T-helper 1 cell treated with Interleukin-12 subunit alpha and Interleukin-12 subunit beta and Interleukin-4 antibody, amounts not matched to agents 30 μg/mL and 1 μg/mL, for 36 hours (primary cell): ENCODE measurements at regions not wholly inside any gene's neighbourhood (a gene's known extent, or its start where the extent isn't known, plus 50 kb on each side); places are given as distances from the start of the nearest gene placed in this dataset.
"Not testable (repeated sequence)": the region's sequence is repeated elsewhere in the genome, so short reads cannot be mapped to it uniquely, and the experiment has no call there.

ENCODE experiments used
- H3K27ac Mint-ChIP-seq: one replicate; pipeline ENCODE4 v1.8.0; 2021; ENCODE audit warnings: mild to moderate bottlenecking, mixed read lengths
- H3K27me3 Mint-ChIP-seq: one replicate; pipeline ENCODE4 v1.8.0; 2021; ENCODE audit warnings: low read depth, mixed read lengths
- H3K36me3 Mint-ChIP-seq: one replicate; pipeline ENCODE4 v1.8.0; 2021; ENCODE audit warnings: low read depth, mixed read lengths
- H3K4me1 Mint-ChIP-seq: one replicate; pipeline ENCODE4 v1.8.0; 2021; ENCODE audit warnings: low read depth, mixed read lengths
- H3K4me3 Mint-ChIP-seq: one replicate; pipeline ENCODE4 v1.8.0; 2021; ENCODE audit warnings: mild to moderate bottlenecking, moderate library complexity, mixed read lengths
- H3K9me3 Mint-ChIP-seq: one replicate; pipeline ENCODE4 v1.8.0; 2021; ENCODE audit warnings: mixed read lengths

DNA sequence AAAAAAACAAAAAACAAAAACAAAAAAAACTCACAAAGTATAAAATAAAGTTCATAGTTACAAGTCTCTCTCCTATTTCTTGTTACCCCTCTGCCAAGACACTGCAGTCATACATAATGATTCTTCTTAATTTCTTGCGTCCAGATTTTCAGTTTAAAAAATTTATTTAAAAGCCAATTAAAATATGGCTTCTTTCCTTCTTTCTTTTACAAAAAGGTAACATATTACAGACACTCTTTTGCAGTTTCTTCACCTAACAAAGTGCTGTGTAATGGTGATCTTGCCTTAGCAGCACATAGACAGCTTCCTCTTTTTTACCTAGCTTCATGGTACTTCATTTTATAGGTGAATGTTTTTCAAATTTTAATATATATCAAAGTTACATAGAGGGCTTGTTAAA, 136.1 kb upstream of the SGO1 start:
- no peaks in the 10 kb centered on the region for H3K36me3 Mint-ChIP-seq
- H3K27ac Mint-ChIP-seq: no peak overlapping the region
- no peak overlapping the region for H3K4me3 Mint-ChIP-seq
- no peaks in the 10 kb centered on the region for H3K9me3 Mint-ChIP-seq
- no peaks in the 10 kb centered on the region for H3K4me1 Mint-ChIP-seq
- H3K27me3 Mint-ChIP-seq: no peaks in the 10 kb centered on the region

DNA sequence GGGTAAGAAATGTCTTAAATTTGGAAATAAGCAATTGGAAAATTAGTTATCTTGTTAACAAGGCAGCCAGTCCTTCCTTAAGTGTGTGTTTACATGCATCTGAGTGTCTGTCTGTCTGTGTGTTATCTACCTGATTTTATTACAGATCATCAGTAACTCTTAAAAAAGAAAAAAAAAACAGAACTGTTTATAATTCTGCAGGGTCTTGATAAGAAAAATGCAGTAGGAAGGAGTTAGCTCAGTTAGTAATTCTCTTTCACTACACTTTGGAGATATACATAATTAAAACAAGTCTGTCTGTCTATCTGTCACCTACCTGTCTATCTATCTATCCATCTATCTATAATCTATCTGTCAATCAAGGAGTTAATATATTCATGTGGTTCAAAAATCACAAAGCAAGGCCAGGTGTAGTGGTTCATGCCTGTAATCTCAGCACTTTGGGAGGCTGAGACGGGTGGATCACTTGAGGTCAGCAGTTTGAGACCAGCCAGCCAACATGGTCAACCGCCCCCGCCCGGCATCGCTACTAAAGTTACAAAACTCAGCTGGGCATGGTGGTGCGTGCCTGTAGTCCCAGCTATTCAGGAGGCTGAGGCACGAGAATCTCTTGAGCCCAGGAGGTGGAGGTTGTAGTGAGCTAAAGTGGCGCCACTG, 135.5 kb upstream of the SGO1 start:
- Mint-ChIP-seq H3K9me3 (no peaks in the 10 kb centered on the region), H3K36me3 (no peaks in the 10 kb centered on the region), H3K4me3 (no peak overlapping the region), H3K4me1 (no peaks in the 10 kb centered on the region), H3K27ac (no peak overlapping the region), H3K27me3 (no peaks in the 10 kb centered on the region)

DNA sequence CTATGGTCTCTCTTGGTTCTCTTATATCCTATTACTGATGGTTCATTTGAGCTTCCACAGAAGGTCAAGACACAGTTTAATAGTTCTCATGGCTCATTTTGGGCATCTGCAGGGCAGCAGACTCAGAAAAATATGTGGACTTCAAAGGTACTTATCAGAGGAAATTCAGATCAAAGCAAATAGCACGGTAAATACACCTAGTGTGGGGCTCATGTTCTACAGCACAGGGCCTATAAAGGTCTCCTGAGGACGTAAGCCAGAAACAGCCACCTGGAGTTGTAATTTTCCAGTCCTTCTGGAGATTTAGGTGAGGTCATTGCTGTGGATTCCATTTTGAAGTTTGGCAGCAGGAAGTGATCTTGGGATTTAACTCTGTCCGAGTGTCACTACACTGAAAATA, 134.5 kb upstream of the SGO1 start:
- Mint-ChIP-seq H3K27ac (no peak overlapping the region), H3K4me3 (no peak overlapping the region), H3K4me1 (no peaks in the 10 kb centered on the region), H3K27me3 (no peaks in the 10 kb centered on the region), H3K36me3 (no peaks in the 10 kb centered on the region), H3K9me3 (no peaks in the 10 kb centered on the region)

DNA sequence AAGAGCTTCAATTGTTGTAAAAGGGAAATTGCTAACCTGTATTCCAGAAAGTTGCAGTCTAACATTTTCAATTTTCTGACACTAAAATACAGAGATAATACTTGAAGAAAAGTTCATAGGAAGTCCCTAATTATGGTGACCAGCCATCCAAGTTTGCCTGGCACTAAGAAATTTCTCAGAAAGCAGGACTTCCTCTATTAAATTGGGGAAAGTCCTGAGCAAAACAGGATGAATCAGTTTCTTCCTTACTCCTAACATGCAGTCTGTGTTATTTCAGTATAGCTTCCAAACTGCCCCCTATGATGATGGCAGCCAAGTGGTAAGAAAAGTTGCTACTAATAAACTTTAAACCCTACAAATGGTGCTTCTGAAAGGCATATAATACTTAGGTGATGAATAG, 133.5 kb upstream of the SGO1 start:
- Mint-ChIP-seq H3K4me1 (no peaks in the 10 kb centered on the region), H3K27ac (no peak overlapping the region), H3K4me3 (no peak overlapping the region), H3K36me3 (no peaks in the 10 kb centered on the region), H3K9me3 (no peaks in the 10 kb centered on the region), H3K27me3 (no peaks in the 10 kb centered on the region)

DNA sequence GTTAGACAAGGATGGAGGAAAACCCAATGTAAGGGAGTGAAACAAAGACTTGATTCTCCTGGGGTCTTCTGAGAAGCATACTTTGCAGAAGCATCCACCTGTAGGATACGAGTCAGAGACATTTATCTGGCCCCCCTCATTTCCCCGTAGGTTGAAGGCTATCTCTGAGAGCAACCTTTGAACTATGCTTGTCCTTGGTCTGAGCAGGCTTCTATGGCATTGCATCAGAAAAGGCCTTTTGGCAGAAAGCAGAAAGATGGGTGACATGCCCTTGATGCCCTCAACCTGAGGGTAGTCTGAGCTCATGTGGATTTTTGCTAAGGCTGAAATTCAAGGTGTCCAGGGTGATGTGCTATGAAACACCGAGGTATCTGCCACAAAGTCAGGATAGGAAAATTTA, 131.6 kb upstream of the SGO1 start:
- H3K4me3 Mint-ChIP-seq: no peak overlapping the region
- H3K9me3 Mint-ChIP-seq: no peaks in the 10 kb centered on the region
- no peaks in the 10 kb centered on the region for H3K36me3 Mint-ChIP-seq
- H3K27ac Mint-ChIP-seq: no peak overlapping the region
- H3K27me3 Mint-ChIP-seq: no peaks in the 10 kb centered on the region
- H3K4me1 Mint-ChIP-seq: no peaks in the 10 kb centered on the region

DNA sequence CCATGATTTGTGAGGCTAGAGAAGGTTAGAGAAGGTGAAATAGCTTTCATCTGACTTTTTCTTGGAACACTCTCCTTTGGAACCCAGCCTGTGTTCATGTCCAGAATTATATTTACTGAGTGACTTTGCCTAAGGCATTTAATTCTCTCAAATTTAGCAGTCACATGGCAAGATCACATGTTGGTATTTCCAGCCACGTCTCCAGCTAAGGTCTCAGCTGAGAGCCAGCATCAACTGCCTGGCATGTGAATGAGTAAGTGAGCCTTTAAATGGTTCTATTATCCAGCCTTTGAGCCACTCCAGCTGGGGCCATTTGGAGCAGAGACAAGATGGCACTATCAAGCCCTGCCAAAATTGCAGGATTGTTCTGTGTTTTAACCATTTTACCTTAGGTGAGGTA, 130.2 kb upstream of the SGO1 start:
- H3K27me3 Mint-ChIP-seq: no peaks in the 10 kb centered on the region
- no peaks in the 10 kb centered on the region for H3K36me3 Mint-ChIP-seq
- no peaks in the 10 kb centered on the region for H3K4me1 Mint-ChIP-seq
- no peaks in the 10 kb centered on the region for H3K9me3 Mint-ChIP-seq
- H3K27ac Mint-ChIP-seq: no peak overlapping the region
- no peak overlapping the region for H3K4me3 Mint-ChIP-seq

DNA sequence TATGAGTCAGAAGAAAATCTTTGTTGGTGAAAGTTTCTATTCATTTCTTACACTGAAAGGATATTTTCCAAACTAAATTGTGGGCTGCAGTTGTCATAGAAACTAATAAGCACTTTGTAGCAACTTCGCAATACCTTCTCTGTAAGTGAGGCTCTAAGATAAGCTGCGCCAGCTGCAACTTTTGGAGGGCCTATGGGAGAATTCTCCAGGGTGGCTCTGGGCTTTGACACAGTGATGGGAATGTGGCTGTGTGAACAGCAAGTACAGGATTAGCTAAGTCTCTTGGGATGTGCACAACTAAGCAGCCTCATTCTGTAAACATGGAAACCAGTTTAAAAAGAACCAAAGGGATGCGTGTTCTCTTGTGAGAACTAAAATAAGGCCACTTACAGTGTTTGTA, 124.6 kb upstream of the SGO1 start:
- no peaks in the 10 kb centered on the region for H3K27me3 Mint-ChIP-seq
- no peaks in the 10 kb centered on the region for H3K9me3 Mint-ChIP-seq
- no peaks in the 10 kb centered on the region for H3K4me1 Mint-ChIP-seq
- no peak overlapping the region for H3K4me3 Mint-ChIP-seq
- no peak overlapping the region for H3K27ac Mint-ChIP-seq
- H3K36me3 Mint-ChIP-seq: no peaks in the 10 kb centered on the region

DNA sequence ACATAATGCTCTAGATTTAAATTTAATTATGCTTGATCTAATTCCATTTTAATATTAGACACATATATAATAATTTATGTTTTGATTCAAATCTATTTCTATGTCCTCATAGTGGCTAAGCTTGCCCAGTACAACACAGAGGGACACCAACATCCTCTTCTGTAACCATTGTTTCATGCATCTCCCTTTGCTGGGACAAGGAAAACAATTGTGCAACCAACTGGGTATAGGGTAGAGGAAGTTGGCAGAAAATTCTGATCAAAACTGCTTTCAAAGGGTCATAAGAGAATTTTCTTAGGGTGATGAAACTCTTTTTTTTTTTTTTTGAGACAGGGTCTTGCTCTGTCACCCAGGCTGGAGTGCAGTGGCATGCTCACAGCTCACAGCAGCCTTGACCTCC, 121.4 kb upstream of the SGO1 start:
- H3K36me3 Mint-ChIP-seq: no peaks in the 10 kb centered on the region
- no peaks in the 10 kb centered on the region for H3K4me1 Mint-ChIP-seq
- no peaks in the 10 kb centered on the region for H3K9me3 Mint-ChIP-seq
- no peak overlapping the region for H3K4me3 Mint-ChIP-seq
- no peak overlapping the region for H3K27ac Mint-ChIP-seq
- no peaks in the 10 kb centered on the region for H3K27me3 Mint-ChIP-seq

DNA sequence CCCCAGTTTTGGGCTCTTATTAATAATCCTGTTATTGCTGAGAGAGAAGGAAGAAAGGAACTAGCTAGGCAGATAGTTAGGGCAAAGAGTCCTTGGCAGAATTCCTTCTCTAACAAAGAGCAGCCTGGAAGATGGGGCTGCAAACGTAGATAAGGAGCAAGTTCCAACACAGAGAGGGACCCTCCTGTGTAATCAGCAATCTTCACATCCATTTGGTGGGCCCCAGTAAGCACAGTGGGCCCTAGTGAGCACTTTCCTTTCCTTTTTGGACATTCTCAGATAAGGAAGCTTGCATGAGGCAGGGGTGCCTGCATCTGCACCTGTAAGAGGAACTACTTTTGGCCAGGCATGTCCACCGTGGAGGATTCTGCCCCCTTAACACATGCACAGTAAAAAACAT, 119.6 kb upstream of the SGO1 start:
- Mint-ChIP-seq H3K9me3 (no peaks in the 10 kb centered on the region), H3K27ac (no peak overlapping the region), H3K27me3 (no peaks in the 10 kb centered on the region), H3K4me3 (no peak overlapping the region), H3K4me1 (no peaks in the 10 kb centered on the region), H3K36me3 (no peaks in the 10 kb centered on the region)

DNA sequence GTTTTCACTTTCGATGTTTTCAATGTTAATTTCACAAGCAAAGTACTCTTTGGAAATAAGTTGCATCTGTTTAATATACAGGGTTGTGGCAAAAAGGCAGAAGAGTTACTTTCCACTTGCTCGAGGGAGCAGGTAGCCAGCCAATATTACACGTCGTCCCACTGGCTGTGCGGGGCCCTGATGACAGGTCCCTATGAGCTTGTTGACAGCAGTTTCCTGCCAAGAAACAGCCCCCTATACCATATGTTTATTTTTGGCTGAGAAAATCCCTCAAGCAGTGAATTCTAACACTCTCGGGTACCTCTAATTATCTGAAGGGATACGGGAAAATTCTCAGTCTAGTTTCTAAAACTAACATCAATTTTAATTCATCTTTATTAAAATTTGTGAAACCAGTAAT, 116.8 kb upstream of the SGO1 start:
- Mint-ChIP-seq H3K27ac (no peak overlapping the region), H3K4me3 (no peak overlapping the region), H3K9me3 (no peaks in the 10 kb centered on the region), H3K4me1 (no peaks in the 10 kb centered on the region), H3K36me3 (no peaks in the 10 kb centered on the region), H3K27me3 (no peaks in the 10 kb centered on the region)

DNA sequence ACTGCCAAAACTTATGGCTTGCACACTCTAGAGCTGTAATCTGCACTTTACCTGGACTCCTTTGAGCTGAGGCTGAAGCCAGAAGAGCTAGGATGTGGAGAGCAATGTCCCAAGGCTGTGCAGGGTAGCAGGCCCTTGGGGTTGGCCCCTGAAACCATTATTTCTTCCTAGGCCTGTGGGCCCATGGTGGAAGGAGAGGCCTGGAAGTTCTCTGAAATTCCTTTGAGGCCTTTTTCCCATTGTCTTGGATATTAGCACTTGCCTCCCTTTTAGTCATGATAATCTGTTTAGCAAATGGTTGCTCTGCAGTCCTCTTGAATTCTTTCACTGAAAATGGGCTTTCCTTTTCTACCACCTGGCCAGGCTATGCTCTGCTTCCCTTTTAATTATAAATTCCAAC, 102.0 kb upstream of the SGO1 start:
- Mint-ChIP-seq H3K27ac (no peak overlapping the region), H3K9me3 (peaks cover 18% of the 10 kb centered on the region), H3K4me3 (no peak overlapping the region), H3K4me1 (no peaks in the 10 kb centered on the region), H3K27me3 (no peaks in the 10 kb centered on the region), H3K36me3 (no peaks in the 10 kb centered on the region)

DNA sequence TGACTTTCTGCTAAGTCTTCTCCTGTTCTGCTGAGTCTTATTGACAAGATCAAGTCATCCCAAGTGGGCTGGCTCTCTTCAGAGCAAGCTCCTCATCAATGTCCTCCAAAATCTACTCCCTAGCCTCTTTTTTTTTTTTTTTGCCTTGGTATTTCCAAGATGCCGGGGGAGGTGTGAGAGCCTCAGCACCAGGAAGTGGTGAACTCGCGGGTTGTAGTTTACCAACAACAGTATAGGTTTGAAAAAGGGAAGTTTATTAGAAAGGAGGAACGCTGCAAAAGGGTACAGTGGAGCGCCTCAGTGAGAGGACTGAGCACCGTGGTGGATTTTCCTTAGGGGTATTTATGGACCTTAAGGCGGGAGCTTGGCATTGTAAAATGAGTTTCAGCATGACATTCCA, 94.3 kb upstream of the SGO1 start:
- Mint-ChIP-seq H3K27ac (peak overlapping the region; percentile 12), H3K4me1 (peaks cover 8% of the 10 kb centered on the region), H3K4me3 (no peak overlapping the region), H3K27me3 (peaks cover 12% of the 10 kb centered on the region), H3K9me3 (peaks cover 22% of the 10 kb centered on the region), H3K36me3 (no peaks in the 10 kb centered on the region)

DNA sequence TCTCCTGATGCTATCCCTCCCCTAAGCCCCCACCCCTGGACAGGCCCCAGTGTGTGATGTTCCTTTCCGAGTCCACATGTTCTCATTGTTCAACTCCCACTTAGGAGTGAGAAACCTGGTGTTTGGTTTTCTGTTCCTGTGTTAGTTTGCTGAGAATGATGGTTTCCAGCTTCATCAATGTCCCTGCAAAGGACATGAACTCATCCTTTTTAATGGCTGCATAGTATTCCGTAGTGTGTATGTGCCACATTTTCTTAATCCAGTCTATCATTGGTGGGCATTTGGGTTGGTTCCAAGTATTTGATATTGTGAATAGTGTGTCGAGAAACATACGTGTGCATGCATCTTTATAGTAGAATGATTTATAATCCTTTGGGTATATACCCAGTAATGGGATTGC, 80.0 kb upstream of the SGO1 start:
- not testable (repeated sequence) for H3K27ac Mint-ChIP-seq, H3K36me3 Mint-ChIP-seq, H3K27me3 Mint-ChIP-seq, H3K4me3 Mint-ChIP-seq, H3K4me1 Mint-ChIP-seq
- H3K9me3 Mint-ChIP-seq: peaks cover 18% of the 10 kb centered on the region

DNA sequence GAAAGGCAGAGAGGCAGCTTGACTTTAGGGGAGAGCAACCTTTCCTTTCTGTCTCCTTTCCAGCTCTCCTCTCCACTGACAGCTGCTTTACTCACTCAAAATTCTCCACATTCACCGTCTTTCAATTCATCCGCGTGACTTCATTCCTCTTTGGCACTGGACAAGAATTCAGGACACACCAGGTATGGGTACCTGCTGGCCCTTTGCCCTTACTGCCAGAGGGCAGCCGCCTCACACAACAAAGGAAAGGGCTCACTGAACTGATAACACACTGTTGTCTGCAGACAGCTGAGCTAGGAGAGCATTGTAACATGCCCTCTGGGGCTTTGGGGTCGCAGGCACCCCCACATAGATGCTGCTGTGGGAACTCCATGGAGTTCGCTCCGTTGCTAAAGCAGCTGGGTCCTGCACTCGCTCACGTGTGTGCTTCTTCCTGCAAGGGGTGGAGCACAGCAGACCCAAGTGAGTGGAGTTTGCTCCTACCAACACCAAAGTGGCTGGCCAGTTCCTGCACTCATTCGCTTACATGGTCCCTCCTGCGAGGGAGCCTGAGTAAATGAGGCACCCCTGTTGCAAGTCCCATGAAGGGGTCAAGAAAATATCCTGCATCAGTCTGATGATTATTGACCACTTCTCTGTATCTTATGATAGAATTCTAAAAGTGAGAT, 79.0 kb upstream of the SGO1 start:
- no peaks in the 10 kb centered on the region for H3K36me3 Mint-ChIP-seq
- H3K27me3 Mint-ChIP-seq: no peaks in the 10 kb centered on the region
- H3K4me3 Mint-ChIP-seq: no peak overlapping the region
- H3K9me3 Mint-ChIP-seq: peaks cover 18% of the 10 kb centered on the region
- H3K4me1 Mint-ChIP-seq: no peaks in the 10 kb centered on the region
- H3K27ac Mint-ChIP-seq: no peak overlapping the region

DNA sequence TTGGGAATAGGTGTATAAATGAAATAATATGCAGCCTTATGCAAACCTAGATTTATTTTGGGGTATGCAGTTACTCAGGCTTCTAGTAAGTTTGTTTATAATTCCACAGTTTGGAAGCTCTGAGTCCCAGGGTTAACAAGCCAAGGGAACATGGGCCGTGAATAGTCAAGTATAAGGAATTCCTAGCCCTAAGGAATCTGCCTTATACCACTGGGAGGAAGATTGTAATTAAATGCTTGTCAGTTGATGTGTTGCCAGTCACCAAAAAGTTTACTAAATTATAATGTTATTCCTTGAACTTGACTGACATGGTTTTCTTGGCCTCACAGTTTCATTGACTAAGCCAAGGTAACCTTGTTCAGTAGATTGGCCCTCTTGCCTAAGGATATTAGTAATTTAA, 72.4 kb upstream of the SGO1 start:
- H3K36me3 Mint-ChIP-seq: no peaks in the 10 kb centered on the region
- no peaks in the 10 kb centered on the region for H3K4me1 Mint-ChIP-seq
- H3K27me3 Mint-ChIP-seq: peaks cover 3% of the 10 kb centered on the region
- no peak overlapping the region for H3K27ac Mint-ChIP-seq
- H3K9me3 Mint-ChIP-seq: peaks cover 4% of the 10 kb centered on the region
- no peak overlapping the region for H3K4me3 Mint-ChIP-seq

DNA sequence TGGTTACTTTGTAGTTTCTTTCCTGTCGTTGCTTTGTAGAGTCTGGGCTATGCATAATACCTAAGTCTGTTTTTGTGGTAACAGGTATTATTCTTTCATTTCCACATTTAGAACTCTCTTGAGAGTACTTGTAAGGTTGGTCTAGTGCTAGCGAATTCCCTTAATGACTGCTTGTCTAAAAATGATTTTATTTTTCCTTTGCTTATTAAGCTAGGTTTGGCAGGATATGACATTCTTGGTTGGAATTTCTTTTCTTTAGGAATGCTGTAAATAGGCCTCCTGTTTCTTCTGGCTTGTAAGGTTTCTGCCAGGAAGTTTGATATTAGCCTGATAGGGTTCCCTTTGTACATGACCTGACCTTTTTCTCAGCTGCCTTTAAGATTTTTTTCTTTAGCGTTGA, 70.1 kb upstream of the SGO1 start:
- Mint-ChIP-seq H3K27me3 (peaks cover 3% of the 10 kb centered on the region), H3K9me3 (peaks cover 8% of the 10 kb centered on the region), H3K4me3 (no peak overlapping the region), H3K36me3 (no peaks in the 10 kb centered on the region), H3K27ac (no peak overlapping the region), H3K4me1 (no peaks in the 10 kb centered on the region)
